NCI-H2171 (cell line): ENCODE measurements at regions not wholly inside any gene's neighbourhood (a gene's known extent, or its start where the extent isn't known, plus 50 kb on each side); places are given as distances from the start of the nearest gene placed in this dataset.
A peak's percentile ranks its signal among the peaks of the same experiment; 100 is the strongest.

Experiments
- DNase-seq: peaks from one replicate; lab custom pipeline; 2025; lab: John Stamatoyannopoulos, UW

GRCh38 chr11:94671553-94672366 lies 96.4 kb upstream of the AMOTL1 start:
- DNase-seq, result no peak

- no peak for DNase-seq
These were observed 95.5 kb upstream of the AMOTL1 start for GRCh38 chr11:94672636-94673035.

- no peak for DNase-seq
These were observed 94.8 kb upstream of the AMOTL1 start for GRCh38 chr11:94673386-94673785.

- peak; percentile 94 for DNase-seq
These were observed 94.1 kb upstream of the AMOTL1 start for GRCh38 chr11:94673951-94674491.

- peak; percentile 73 for DNase-seq
These were observed 92.9 kb upstream of the AMOTL1 start for GRCh38 chr11:94675239-94675638.

GRCh38 chr11:94675813-94676212 lies 92.3 kb upstream of the AMOTL1 start:
- DNase-seq, result no peak

GRCh38 chr11:94676814-94677213 lies 91.3 kb upstream of the AMOTL1 start:
- DNase-seq, result no peak

- no peak for DNase-seq
These were observed 89.9 kb upstream of the AMOTL1 start for GRCh38 chr11:94678236-94678635.

- DNase-seq, result no peak
These were observed 89.3 kb upstream of the AMOTL1 start for GRCh38 chr11:94678901-94679300.

- DNase-seq, result no peak
These were observed 87.7 kb upstream of the AMOTL1 start for GRCh38 chr11:94680426-94680825.

GRCh38 chr11:94681140-94681539 lies 87.0 kb upstream of the AMOTL1 start:
- no peak for DNase-seq

- no peak for DNase-seq
These were observed 86.3 kb upstream of the AMOTL1 start for GRCh38 chr11:94681852-94682251.

GRCh38 chr11:94694309-94695060 lies 73.7 kb upstream of the AMOTL1 start:
- peak; percentile 82 for DNase-seq

GRCh38 chr11:94697156-94697555 lies 71.0 kb upstream of the AMOTL1 start:
- DNase-seq, result no peak

- DNase-seq, result no peak
These were observed 67.5 kb upstream of the AMOTL1 start for GRCh38 chr11:94700622-94701021.

GRCh38 chr11:94702481-94702880 lies 65.7 kb upstream of the AMOTL1 start:
- DNase-seq, result no peak

GRCh38 chr11:94705419-94705818 lies 62.7 kb upstream of the AMOTL1 start:
- DNase-seq, result no peak

- peak; percentile 24 for DNase-seq
These were observed 62.1 kb upstream of the AMOTL1 start for GRCh38 chr11:94705891-94706615.

GRCh38 chr11:94708176-94708575 lies 60.0 kb upstream of the AMOTL1 start:
- no peak for DNase-seq

- no peak for DNase-seq
These were observed 59.5 kb upstream of the AMOTL1 start for GRCh38 chr11:94708642-94709041.

- no peak for DNase-seq
These were observed 52.9 kb upstream of the AMOTL1 start for GRCh38 chr11:94715225-94715624.

- DNase-seq, result no peak
These were observed 50.5 kb upstream of the AMOTL1 start for GRCh38 chr11:94717667-94718066.
